ENCODE measurements at regions not wholly inside any gene's neighbourhood (a gene's known extent, or its start where the extent isn't known, plus 50 kb on each side); places are given as distances from the start of the nearest gene placed in this dataset.

DNA sequence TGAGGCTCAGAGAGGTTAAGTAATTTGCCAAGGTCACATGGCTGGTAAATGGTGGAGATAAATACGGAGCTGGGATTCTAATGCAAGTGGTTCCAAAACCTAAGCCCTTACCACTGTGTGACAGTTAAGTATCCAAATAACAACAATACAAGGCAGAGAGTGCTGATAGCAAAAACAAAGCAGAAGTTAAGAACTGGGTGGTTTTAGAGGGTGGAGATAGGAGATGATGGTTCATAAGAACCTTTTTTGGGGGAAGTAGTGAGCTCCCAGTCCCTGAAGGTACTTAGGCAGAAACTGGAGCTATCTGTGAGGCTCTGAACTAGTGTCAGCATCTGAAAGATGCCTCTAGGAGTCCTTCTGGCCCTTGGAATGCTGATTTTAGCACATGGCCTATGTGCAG, 56.2 kb upstream of the UBE2L5 start:
- TF ChIP-seq POLR2A (IDR thresholded peaks at IDR 0.05) (no peak), CTCF (IDR thresholded peaks at IDR 0.05) (no peak), EP300 (IDR thresholded peaks at IDR 0.05) (no peak)
